Neural progenitor cell (in vitro differentiated cells): ENCODE measurements at regions not wholly inside any gene's neighbourhood (a gene's known extent, or its start where the extent isn't known, plus 50 kb on each side); places are given as distances from the start of the nearest gene placed in this dataset.

Experiments
- CTCF ChIP-seq: fragments of 200-600 bp; sonication (generic); IDR thresholded peaks from 2 replicates; pipeline ENCODE4 v1.5.1; 2017; ENCODE audit warnings: antibody characterized with exemption, mild to moderate bottlenecking
- EZH2 ChIP-seq: fragments of 200-600 bp; sonication (generic); IDR thresholded peaks from 2 replicates; pipeline ENCODE4 v1.6.1; 2017; ENCODE audit warnings: antibody characterized with exemption, mild to moderate bottlenecking, moderate library complexity
- EZH2phosphoT487 ChIP-seq: fragments of 200-600 bp; sonication (generic); IDR thresholded peaks from 2 replicates; pipeline ENCODE4 v1.6.1; 2017; ENCODE audit warnings: antibody characterized with exemption

GRCh38 chr12:19819231-19819630 is 379.9 kb downstream of the AEBP2 start:
- TF ChIP-seq EZH2 (no peak), EZH2phosphoT487 (no peak), CTCF (no peak)
